ENCODE measurements at regions not wholly inside any gene's neighbourhood (a gene's known extent, or its start where the extent isn't known, plus 50 kb on each side); places are given as distances from the start of the nearest gene placed in this dataset.

DNA sequence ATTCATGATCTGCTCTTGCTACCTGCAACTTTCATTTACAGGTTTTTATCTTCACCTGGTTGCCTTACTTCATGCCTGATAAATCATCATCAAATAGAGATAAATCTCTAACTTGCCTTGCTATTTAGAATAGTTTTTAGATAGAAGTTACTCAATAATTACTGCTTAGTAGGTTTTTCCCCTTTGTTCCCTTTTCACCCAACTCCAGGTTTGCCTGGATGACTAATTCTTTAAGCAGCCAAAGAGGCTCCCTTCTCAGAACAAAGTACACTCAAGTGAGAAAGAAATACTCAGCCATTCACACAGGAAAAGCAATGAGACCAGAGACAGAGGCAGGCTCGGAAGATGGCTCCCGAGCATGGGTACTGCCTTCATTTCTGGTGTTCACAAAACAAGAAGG is 268.1 kb upstream of the CRBN start:
- H3K36me3 ChIP-seq (ENCODE audit: control insufficient read depth, insufficient read depth, low read length) = no peaks in the 10 kb centered on the region
- DNase-seq (ENCODE audit: extremely low read depth in 1 of 4, low spot score in 3 of 4) (no peak), ATAC-seq (no peak), FAIRE-seq (no peak)
- BruUV-seq (replicated peaks) = no TSS peak
- no peak overlapping the region for H3K4me2 ChIP-seq (ENCODE audit: insufficient read depth, low read length)
- no peaks in the 10 kb centered on the region for H3K9me3 ChIP-seq (replicated peaks; ENCODE audit: control insufficient read depth, insufficient read depth, low read depth, low read length)
- H2AFZ ChIP-seq (ENCODE audit: low read depth, low read length) = no peak overlapping the region
- no peaks in the 10 kb centered on the region for H4K20me1 ChIP-seq (replicated peaks; ENCODE audit: control insufficient read depth, insufficient read depth, low read length)
- H3K27ac ChIP-seq (ENCODE audit: extremely low read depth, low read depth, low read length) = no peak overlapping the region
- H3K27me3 ChIP-seq (ENCODE audit: control insufficient read depth in 2 of 2, insufficient read depth in 2 of 2, low read length in 2 of 2) = no peaks in the 10 kb centered on the region
- intact Hi-C loops (cut with micrococcal nuclease) (no loop called here), in situ Hi-C loops (cut with MboI) (no loop called here)
- no peak overlapping the region for H3K4me3 ChIP-seq
- H3K9me1 ChIP-seq (ENCODE audit: control insufficient read depth, insufficient read depth, low read length) = no peaks in the 10 kb centered on the region
- ChIA-PET CTCF (ENCODE audit: low intra/inter-chr PET ratio) (no interaction called here), POLR2A (no interaction called here)
- TF ChIP-seq, protein P1, sequence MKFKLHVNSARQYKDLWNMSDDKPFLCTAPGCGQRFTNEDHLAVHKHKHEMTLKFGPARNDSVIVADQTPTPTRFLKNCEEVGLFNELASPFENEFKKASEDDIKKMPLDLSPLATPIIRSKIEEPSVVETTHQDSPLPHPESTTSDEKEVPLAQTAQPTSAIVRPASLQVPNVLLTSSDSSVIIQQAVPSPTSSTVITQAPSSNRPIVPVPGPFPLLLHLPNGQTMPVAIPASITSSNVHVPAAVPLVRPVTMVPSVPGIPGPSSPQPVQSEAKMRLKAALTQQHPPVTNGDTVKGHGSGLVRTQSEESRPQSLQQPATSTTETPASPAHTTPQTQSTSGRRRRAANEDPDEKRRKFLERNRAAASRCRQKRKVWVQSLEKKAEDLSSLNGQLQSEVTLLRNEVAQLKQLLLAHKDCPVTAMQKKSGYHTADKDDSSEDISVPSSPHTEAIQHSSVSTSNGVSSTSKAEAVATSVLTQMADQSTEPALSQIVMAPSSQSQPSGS (CRISPR knock-in tag; IDR thresholded peaks at IDR 0.05) = no peak
- TF ChIP-seq MED1 (CRISPR knock-in tag; IDR thresholded peaks at IDR 0.05; ENCODE audit: borderline replicate concordance) (no peak), XRCC3 (IDR thresholded peaks at IDR 0.05) (no peak), SIRT6 (IDR thresholded peaks at IDR 0.05; ENCODE audit: low read depth, low read length) (no peak), CBFB (CRISPR knock-in tag; IDR thresholded peaks at IDR 0.05) (no peak), NELFE (IDR thresholded peaks at IDR 0.05; ENCODE audit: insufficient read depth, insufficient read length) (no peak), FOXK2 (conservative IDR thresholded peaks at IDR 0.05 in 1 of 2, IDR thresholded peaks at IDR 0.05 in 1 of 2; ENCODE audit: low read depth in 2 of 2) (no peak), ZNF175 (CRISPR knock-in tag; IDR thresholded peaks at IDR 0.05; ENCODE audit: low read depth) (no peak)
- TF ChIP-seq, protein P2, sequence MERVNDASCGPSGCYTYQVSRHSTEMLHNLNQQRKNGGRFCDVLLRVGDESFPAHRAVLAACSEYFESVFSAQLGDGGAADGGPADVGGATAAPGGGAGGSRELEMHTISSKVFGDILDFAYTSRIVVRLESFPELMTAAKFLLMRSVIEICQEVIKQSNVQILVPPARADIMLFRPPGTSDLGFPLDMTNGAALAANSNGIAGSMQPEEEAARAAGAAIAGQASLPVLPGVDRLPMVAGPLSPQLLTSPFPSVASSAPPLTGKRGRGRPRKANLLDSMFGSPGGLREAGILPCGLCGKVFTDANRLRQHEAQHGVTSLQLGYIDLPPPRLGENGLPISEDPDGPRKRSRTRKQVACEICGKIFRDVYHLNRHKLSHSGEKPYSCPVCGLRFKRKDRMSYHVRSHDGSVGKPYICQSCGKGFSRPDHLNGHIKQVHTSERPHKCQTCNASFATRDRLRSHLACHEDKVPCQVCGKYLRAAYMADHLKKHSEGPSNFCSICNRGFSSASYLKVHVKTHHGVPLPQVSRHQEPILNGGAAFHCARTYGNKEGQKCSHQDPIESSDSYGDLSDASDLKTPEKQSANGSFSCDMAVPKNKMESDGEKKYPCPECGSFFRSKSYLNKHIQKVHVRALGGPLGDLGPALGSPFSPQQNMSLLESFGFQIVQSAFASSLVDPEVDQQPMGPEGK (CRISPR knock-in tag; IDR thresholded peaks at IDR 0.05; ENCODE audit: borderline replicate concordance) = no peak
- no peak overlapping the region for H3K9ac ChIP-seq (ENCODE audit: insufficient read depth in 1 of 2, low read depth in 2 of 2, low read length in 2 of 2)
- H3K4me1 ChIP-seq (replicated peaks in 1 of 2; ENCODE audit: control insufficient read depth in 2 of 2, insufficient read depth in 2 of 2, low read length in 2 of 2) = no peaks in the 10 kb centered on the region
- WGBS (ENCODE audit: insufficient coverage, low coverage, missing lambda C conversion rate) = 0% methylated on average over 2 of the region's 2 CpGs
- no peaks in the 10 kb centered on the region for H3K79me2 ChIP-seq (ENCODE audit: control insufficient read depth, insufficient read depth, low read length)

Data from K562 (cell line).